Vagina (tissue), 2 donors: ENCODE measurements at regions not wholly inside any gene's neighbourhood (a gene's known extent, or its start where the extent isn't known, plus 50 kb on each side); places are given as distances from the start of the nearest gene placed in this dataset.

Experiments used
- DNase-seq, 2 donors: peaks; one replicate each; pipeline ENCODE4 v3.0.0-alpha.2; 2017; ENCODE audit errors: extremely low spot score in 2 of 2
- H3K27ac ChIP-seq: fragments of 200-600 bp; sonication (generic); one replicate; pipeline ENCODE4 v1.5.1; 2019
- H3K27me3 ChIP-seq: fragments of 200-600 bp; sonication (generic); one replicate; pipeline ENCODE4 v1.5.1; 2019
- H3K36me3 ChIP-seq, 2 donors: fragments of 200-600 bp; sonication (generic); one replicate each; pipeline ENCODE4 v1.5.1; 2017 to 2019
- H3K4me1 ChIP-seq: fragments of 200-600 bp; sonication (generic); one replicate; pipeline ENCODE4 v1.5.1; 2019
- H3K4me3 ChIP-seq, 2 donors: fragments of 200-600 bp; sonication (generic); 1 replicate in 1 of 2; 2 replicates in 1 of 2; pipeline ENCODE4 v1.5.1; 2016 to 2019
- H3K9me3 ChIP-seq: fragments of 200-600 bp; sonication (generic); one replicate; pipeline ENCODE4 v1.5.1; 2019
- CTCF ChIP-seq, 3 experiments: fragments of 450-650 bp in 2 of 3; fragments of 200-600 bp in 1 of 3; sonication (generic) in 1 of 3; IDR thresholded peaks; one replicate each; pipeline ENCODE4 v1.5.1; 2017 to 2019; ENCODE audit warnings: antibody characterized with exemption in 3 of 3, mild to moderate bottlenecking in 2 of 3, moderate library complexity in 2 of 3
- POLR2A ChIP-seq, 2 donors: fragments of 450-650 bp; IDR thresholded peaks; one replicate each; pipeline ENCODE4 v1.6.1; 2017; ENCODE audit warnings: antibody characterized with exemption in 2 of 2, mild to moderate bottlenecking in 2 of 2, moderate library complexity in 2 of 2
- POLR2AphosphoS5 ChIP-seq, 2 donors: sonication (generic); formaldehyde crosslinking; IDR thresholded peaks; one replicate each; pipeline ENCODE4 v1.9.0; 2017; ENCODE audit warnings: antibody characterized with exemption in 2 of 2, mild to moderate bottlenecking in 2 of 2, low read depth in 1 of 2; ENCODE audit not compliant: insufficient read depth in 1 of 2
- intact Hi-C: fragments of 100-400 bp; cut with DNase I; formaldehyde crosslinking; loops from one replicate; pipeline ENCODE4 v1.15.1; 2023

DNA sequence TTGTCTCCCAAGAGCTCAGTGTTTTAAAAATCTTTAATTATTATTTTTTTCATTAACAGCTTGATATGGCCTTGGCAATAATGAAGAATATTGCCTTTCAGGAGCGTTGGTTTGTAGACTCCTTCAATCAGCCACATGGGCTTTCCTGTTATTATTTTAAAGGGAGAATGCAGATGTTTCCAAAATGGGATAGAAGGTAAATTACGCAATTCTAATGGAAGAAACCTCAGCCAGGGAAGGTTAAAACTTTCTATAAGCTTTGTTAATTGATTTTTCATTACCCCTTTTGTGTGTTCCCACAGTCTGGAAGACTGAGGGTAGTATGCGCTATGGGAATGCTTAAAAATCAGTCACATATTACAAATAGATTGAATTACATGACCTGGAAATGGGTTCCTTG, 188.4 kb upstream of the NAV3 start:
- TF ChIP-seq POLR2AphosphoS5 (IDR thresholded peaks at IDR 0.05; ENCODE audit: insufficient read depth in 1 of 2, low read depth in 1 of 2) (no peak), CTCF (IDR thresholded peaks at IDR 0.05) (no peak), POLR2A (IDR thresholded peaks at IDR 0.05) (no peak)
- H3K27ac ChIP-seq, result no peak overlapping the region
- DNase-seq, result no peak
- no peaks in the 10 kb centered on the region for H3K9me3 ChIP-seq
- intact Hi-C loops, result no loop called here
- no peaks in the 10 kb centered on the region for H3K36me3 ChIP-seq
- no peaks in the 10 kb centered on the region for H3K4me1 ChIP-seq
- no peaks in the 10 kb centered on the region for H3K27me3 ChIP-seq
- no peak overlapping the region for H3K4me3 ChIP-seq

DNA sequence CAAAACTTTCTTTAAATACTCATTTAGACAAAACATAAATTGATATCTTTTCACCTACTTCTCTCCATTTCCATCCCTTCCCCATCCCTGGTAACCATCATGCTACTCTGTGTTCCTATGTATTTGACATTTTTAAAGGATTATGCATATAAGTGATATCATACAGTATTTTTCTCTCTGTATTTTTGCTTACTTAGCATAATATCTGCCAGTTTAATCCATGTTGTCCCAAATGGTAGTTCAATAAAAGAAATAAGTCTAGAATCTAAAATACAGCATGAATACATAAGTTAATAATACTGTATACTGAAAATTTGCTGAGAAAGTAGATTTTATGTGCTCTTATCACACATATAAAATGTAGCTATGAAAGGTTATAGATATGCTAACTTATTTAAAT, 190.3 kb upstream of the NAV3 start:
- no peak for DNase-seq
- intact Hi-C loops, result no loop called here
- Histone ChIP-seq H3K9me3 (no peaks in the 10 kb centered on the region), H3K27ac (no peak overlapping the region), H3K4me1 (no peaks in the 10 kb centered on the region), H3K4me3 (no peak overlapping the region), H3K27me3 (no peaks in the 10 kb centered on the region), H3K36me3 (no peaks in the 10 kb centered on the region)
- TF ChIP-seq CTCF (IDR thresholded peaks at IDR 0.05) (no peak), POLR2AphosphoS5 (IDR thresholded peaks at IDR 0.05; ENCODE audit: insufficient read depth in 1 of 2, low read depth in 1 of 2) (no peak), POLR2A (IDR thresholded peaks at IDR 0.05) (no peak)

GRCh38 chr12:77630790-77631445, 199.8 kb upstream of the NAV3 start:
- intact Hi-C loops, result no loop called here

DNA sequence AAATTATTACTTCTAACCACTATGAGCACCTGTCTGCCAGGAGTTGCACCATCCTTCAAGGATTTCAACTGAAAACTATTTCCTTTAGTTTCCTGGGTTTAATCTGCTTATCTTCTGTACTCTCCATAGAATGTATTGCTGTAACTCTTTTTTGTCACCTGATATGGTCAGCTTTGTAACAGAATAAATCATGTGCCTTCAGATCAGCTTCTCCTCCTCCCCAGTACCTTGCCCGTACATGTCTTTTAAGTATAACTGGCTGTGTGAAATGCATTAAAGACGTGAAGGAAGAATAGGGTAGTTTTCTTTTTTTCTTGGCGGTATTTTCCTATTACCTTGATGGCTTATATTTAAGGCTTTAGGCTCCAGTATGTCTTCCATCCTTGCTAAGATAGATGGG, 200.3 kb upstream of the NAV3 start:
- intact Hi-C loops, result no loop called here
- Histone ChIP-seq H3K4me1 (no peaks in the 10 kb centered on the region), H3K36me3 (no peaks in the 10 kb centered on the region), H3K27ac (no peak overlapping the region), H3K9me3 (no peaks in the 10 kb centered on the region), H3K4me3 (no peak overlapping the region), H3K27me3 (no peaks in the 10 kb centered on the region)
- TF ChIP-seq CTCF (IDR thresholded peaks at IDR 0.05) (no peak), POLR2A (IDR thresholded peaks at IDR 0.05) (no peak), POLR2AphosphoS5 (IDR thresholded peaks at IDR 0.05; ENCODE audit: insufficient read depth in 1 of 2, low read depth in 1 of 2) (no peak)
- DNase-seq, result no peak

More at GRCh38 chr12:77630790-77631445, 199.8 kb upstream of the NAV3 start:
- Histone ChIP-seq H3K27ac (no peak overlapping the region), H3K4me3 (no peak overlapping the region), H3K27me3 (no peaks in the 10 kb centered on the region), H3K4me1 (no peaks in the 10 kb centered on the region), H3K36me3 (no peaks in the 10 kb centered on the region), H3K9me3 (no peaks in the 10 kb centered on the region)
- TF ChIP-seq CTCF (IDR thresholded peaks at IDR 0.05), result no peak
- TF ChIP-seq POLR2A (IDR thresholded peaks at IDR 0.05), result no peak
- TF ChIP-seq POLR2AphosphoS5 (IDR thresholded peaks at IDR 0.05; ENCODE audit: insufficient read depth in 1 of 2, low read depth in 1 of 2), result no peak
- no peak for DNase-seq

DNA sequence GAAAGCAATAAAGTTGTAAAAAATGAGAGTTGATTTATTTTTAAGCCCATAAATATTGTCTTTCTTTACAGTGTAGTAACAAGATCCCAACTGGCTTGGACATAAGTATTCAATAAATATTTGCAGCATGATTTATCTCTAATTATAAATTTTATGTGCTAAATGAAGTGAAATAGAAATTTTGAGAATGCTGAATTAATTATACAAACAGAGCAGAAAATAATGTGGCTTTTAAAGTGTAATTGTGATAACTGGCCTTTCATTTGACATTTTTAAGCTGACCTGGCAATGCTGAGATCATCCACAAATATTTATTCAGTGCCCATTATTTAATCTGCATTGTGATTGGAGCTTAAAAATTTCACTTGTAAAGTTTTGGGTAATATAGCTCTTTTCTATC, 201.6 kb upstream of the NAV3 start:
- Histone ChIP-seq H3K27me3 (no peaks in the 10 kb centered on the region), H3K27ac (no peak overlapping the region), H3K4me3 (no peak overlapping the region), H3K9me3 (no peaks in the 10 kb centered on the region), H3K4me1 (no peaks in the 10 kb centered on the region), H3K36me3 (no peaks in the 10 kb centered on the region)
- TF ChIP-seq CTCF (IDR thresholded peaks at IDR 0.05) (no peak), POLR2A (IDR thresholded peaks at IDR 0.05) (no peak)
- DNase-seq, result no peak
- intact Hi-C loops, result no loop called here
